22Rv1 (cell line): ENCODE measurements at regions not wholly inside any gene's neighbourhood (a gene's known extent, or its start where the extent isn't known, plus 50 kb on each side); places are given as distances from the start of the nearest gene placed in this dataset.

Experiments
- ZFX ChIP-seq: fragments of 450-650 bp; IDR thresholded peaks from 2 replicates; pipeline ENCODE4 v1.6.1; 2017; ENCODE audit warnings: antibody characterized with exemption, borderline replicate concordance
- TF ChIP-seq, protein P1 (sequence below): fragments of 450-650 bp; IDR thresholded peaks from 2 replicates; pipeline ENCODE4 v1.5.1; 2017; ENCODE audit warnings: mild to moderate bottlenecking

DNA sequence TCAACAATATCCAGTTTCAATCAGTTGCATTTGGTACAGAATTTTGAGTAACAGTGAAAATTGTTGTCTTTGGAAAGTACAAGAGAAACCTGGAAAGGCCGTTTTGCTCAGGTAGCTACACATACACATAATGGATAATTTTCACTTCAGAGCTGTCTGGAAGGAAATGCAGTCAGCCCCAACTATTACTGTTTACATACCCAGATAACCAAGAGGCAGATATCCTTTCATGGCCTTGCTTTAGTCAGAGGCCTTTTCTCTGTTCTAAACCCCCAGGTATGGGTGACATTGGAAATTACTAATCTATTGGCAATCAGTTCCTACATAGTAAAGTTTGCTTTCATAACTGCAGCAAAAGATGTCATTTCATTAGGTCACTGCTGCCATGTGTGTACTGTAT lies 244.9 kb upstream of the EMCN start:
- TF ChIP-seq, protein P1, sequence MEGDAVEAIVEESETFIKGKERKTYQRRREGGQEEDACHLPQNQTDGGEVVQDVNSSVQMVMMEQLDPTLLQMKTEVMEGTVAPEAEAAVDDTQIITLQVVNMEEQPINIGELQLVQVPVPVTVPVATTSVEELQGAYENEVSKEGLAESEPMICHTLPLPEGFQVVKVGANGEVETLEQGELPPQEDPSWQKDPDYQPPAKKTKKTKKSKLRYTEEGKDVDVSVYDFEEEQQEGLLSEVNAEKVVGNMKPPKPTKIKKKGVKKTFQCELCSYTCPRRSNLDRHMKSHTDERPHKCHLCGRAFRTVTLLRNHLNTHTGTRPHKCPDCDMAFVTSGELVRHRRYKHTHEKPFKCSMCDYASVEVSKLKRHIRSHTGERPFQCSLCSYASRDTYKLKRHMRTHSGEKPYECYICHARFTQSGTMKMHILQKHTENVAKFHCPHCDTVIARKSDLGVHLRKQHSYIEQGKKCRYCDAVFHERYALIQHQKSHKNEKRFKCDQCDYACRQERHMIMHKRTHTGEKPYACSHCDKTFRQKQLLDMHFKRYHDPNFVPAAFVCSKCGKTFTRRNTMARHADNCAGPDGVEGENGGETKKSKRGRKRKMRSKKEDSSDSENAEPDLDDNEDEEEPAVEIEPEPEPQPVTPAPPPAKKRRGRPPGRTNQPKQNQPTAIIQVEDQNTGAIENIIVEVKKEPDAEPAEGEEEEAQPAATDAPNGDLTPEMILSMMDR, result no peak
- TF ChIP-seq ZFX, result no peak
